HG02885 (cell line): ENCODE measurements at regions not wholly inside any gene's neighbourhood (a gene's known extent, or its start where the extent isn't known, plus 50 kb on each side); places are given as distances from the start of the nearest gene placed in this dataset.
"Not testable (repeated sequence)": the region's sequence is repeated elsewhere in the genome, so short reads cannot be mapped to it uniquely, and the experiment has no call there.

ENCODE experiments used
- ATAC-seq: cut with Tn5 transposase; IDR thresholded peaks from one replicate; pipeline ENCODE4 v1.9.1; 2021; ENCODE audit warnings: mild to moderate bottlenecking; ENCODE audit not compliant: unreplicated experiment, poor library complexity

DNA sequence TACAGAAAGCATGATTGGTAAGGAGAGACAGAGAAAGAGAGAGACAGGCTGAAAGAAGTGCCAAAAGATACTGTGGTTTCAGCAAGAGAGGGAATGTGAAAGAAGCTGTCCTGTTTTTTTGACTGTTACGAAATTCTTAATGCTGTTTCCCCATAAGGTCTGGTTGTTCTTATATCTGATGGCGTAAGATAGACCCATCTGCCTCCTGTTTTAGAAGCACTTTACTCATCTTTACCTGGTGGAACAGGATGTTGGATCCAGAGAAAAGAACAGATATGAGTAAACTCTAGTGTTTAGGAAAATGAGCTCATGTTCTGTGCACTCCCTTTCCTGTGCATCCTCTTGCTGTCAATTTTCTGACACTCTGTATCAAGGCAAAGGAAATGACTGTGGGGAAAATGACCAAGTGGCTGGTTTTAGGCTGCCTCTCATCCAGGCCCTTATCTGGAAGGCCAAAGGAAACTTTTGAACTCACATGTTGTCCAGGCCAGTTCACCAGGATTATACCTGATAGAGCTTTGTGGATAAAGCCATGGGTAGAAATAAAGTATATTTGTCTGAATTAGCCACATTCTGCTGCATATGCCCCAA lies 311.7 kb upstream of the HTR2C start:
- no peak for ATAC-seq

DNA sequence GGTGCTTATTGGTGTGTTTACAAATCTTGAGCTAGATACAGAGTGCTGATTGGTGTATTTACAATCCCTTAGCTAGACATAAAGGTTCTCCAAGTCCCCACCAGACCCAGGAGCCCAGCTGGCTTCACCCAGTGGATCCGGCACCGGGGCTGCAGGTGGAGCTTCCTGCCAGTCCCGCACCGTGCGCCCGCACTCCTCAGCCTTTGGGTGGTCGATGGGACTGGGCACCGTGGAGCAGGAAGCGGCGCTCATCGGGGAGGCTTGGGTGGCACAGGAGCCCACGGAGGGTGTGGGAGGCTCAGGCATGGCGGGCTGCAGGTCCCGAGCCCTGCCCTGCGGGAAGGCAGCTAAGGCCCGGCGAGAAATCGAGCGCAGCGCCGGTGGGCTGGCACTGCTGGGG lies 313.5 kb upstream of the HTR2C start:
- ATAC-seq: not testable (repeated sequence)

DNA sequence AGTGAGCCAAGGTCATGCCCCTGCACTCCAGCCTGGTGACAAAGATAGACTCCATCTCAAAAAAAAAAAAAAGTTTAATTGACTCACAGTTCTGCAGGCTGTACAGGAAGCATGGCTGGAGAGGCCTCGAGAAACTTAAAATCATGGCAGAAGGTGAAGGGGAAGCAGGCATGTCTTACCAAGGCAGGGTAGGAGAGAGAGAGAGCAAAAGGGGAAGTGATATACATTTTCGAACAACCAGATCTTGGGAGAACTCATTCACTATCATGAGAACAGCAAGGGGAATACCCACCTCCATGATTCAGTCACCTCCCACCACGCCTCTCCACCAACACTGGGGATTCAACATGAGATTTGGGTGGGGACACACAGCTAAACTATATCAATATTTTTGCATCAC lies 315.2 kb upstream of the HTR2C start:
- no peak for ATAC-seq

DNA sequence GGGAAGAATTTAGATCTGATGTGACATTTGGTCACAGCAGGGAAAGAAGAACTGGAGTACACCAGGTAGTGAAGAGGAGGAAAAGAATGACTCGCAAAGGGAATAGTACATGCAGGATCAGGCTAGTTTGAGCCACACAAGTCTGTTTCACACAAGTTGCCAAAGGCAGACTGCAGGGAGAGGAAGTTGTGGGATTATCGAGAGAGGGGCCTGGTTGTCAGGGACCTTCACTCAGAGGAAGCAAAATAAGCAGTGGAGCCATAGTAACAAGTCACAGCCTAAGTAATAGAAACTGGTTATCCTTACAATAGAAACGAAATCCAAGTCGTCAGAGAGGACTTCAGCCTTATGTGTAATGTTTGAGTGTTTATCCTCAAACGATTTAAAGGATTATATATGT lies 316.7 kb upstream of the HTR2C start:
- ATAC-seq: no peak

DNA sequence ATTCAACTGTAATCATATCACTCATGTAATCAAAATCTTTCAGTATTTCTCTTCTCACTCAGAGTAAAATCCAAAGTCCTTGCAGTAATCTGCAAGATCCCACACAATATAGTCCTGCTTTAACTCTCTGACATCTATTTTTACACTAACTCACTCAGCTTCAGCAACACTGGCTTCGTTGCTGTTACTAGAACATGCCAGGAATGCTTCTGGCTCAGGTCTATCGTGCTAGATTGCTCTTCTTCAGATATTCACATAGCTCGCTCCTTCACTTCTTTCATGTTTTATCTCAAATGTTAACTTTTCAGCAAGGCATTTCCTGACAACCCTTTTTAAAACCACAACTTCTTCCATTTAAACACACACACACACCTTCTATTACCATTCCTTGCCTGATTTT lies 331.7 kb upstream of the HTR2C start:
- ATAC-seq: no peak

DNA sequence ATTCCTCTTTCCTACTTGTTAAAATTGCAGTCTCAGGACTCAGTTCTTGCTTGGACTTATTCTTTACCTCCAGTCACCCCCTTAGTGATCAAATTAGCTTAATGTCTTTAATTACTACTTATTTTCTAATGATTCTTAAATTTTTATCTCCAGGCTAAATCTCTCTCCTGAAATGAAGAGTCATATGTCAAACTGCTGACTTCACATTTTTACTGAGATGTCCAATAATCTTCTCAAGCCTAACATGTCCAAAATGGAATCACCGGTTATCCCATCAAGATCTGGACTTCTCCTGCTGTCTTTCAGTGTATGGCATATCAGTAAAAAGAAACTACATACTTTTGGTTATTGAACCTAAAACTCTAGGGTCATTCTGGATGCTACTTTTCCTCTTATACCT lies 332.3 kb upstream of the HTR2C start:
- ATAC-seq: no peak

DNA sequence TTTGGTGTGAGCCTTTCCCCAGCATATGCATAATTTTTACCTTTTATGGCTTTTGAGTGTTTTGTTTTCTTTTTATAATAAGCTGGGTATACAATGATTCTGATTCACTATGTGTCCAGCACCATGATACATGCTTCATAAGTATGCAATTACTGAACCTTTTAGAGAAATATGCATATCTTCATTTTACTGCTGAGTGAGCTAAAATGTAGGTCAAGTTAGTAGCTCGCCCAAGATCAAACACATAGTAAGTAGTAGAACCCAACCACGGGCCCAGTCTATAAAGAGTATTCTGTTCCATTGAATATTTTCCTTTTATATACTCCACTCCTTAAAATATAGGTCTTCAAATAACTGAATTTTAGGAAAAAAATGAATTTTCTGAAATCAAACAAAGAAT lies 362.4 kb upstream of the HTR2C start:
- no peak for ATAC-seq

DNA sequence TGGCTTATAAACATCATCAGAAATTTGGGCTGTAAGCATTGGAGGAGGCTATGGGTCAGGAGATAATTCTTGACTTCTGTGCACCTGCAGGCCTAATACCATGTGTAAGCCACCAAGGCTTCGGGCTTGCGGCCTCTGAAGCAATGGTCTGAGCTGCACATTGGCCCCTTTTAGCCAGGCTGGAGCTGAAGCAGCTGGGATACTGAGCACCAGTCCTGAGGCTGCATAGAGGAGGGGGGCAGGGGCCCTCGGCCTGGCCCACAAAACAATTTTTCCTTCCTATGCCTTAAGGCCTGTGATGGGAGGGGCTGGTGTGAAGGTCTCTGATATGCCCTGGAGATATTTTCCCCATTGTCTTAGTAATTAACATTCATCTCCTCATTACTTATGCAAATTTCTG lies 373.0 kb upstream of the HTR2C start:
- ATAC-seq: no peak

DNA sequence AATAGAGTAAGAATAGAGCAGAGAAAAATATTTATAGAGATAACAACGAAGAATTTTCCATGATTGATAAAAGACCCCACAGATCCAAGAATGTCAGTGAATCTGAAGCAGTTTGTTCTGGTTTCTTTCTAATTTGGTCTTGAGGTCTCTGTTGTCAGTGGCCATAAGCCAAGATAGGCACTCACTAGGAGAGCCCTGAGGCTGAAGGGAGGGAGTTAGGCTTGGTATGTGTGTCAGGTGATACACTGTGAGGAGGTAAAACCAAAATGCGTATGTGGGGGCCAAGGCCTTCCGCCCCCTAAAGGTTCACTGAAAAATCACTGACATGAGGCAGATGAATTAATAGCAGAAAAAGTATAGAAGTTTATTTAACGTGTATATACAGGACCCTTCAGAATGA lies 382.3 kb upstream of the HTR2C start:
- no peak for ATAC-seq

DNA sequence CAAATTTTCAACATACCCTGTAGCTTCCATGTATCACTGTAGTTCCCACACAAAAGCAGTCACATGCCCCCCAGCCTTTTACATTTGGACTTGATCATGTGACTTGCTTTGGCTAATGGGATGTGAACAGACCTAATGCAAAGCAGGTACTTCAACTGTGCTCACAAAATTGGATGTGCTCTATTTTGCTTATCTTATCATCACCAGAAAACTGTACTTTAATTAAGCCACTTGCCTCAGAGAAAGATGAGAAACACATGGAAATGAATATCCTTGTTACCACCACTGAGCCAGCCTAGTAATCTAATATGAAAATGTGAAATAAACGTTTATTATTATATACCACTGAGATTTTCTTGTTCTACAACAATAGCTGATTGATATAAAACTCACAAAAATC lies 402.7 kb upstream of the HTR2C start:
- no peak for ATAC-seq

DNA sequence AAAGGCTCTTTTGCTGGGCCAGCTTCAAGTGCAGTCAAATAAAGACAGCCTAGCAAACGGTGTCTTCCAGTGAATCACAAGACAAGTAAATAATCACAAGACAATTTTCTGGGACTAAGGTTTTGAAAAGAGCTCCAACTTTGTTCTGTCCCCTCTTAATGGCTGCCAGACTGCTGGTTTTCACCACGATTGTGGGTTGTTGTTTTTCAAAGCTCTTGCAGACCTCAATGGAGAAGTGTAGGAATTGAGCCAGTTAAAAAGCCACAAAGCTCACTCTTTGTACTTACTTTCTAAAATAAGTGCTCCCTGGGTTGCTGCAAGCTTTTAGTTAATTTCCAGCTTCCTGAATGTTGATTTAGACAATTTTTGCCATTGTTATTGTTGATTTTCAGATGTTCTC lies 405.8 kb upstream of the HTR2C start:
- no peak for ATAC-seq

DNA sequence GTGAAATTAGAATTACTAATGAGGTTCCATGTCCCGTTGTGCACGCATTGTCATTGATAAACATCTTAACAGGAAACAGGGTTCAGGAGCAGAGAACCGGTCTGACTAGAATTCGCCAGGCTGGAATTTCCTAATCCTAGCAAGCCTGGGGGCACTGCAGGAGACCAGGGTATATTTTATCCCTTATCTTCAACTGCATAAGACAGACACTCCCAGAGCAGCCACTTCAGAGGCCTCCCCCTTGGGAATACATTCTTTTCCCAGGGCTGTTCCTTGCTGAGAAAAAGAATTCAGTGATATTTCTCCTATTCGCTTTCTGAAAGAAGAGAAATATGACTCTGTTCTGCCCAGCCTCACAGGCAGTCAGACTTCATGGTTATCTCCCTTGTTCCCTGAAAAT lies 416.6 kb upstream of the HTR2C start:
- not testable (repeated sequence) for ATAC-seq

DNA sequence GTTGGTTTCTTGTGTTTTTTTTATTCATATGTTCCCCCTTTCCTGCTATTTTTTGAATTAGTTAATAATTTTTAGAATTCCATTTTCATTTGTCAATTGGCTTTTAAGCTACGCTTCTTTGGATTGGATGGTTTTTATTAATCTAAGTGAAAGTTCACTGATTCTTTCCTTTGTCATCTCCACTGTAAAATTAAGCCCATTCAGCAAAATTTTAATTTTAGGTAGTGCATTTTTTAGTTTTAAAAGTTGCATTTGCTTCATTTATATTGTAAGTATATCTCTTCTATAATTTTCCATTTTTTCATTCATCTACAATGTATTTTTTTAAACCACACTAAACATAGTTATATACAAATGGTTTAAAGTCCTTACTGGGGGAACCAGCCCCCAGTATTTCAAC lies 417.3 kb upstream of the HTR2C start:
- ATAC-seq: no peak

DNA sequence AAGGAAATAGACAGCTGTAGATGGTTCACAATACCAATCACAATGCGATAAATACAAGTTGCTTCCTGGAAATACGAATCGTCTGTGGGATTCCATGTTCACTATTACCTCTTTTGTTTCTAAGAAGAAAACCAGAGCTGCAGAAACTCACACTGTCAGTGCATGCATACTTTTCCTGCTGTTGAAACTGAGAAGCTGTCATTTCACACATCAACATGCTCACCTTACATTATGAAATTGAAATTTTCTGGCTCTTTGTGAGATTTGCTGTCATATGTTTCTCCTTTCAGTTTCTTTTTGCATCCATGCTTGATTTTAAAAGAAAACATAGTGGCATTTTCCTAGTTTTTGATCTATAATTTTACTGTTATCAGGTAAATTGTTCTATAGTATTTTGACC lies 418.3 kb upstream of the HTR2C start:
- ATAC-seq: no peak

DNA sequence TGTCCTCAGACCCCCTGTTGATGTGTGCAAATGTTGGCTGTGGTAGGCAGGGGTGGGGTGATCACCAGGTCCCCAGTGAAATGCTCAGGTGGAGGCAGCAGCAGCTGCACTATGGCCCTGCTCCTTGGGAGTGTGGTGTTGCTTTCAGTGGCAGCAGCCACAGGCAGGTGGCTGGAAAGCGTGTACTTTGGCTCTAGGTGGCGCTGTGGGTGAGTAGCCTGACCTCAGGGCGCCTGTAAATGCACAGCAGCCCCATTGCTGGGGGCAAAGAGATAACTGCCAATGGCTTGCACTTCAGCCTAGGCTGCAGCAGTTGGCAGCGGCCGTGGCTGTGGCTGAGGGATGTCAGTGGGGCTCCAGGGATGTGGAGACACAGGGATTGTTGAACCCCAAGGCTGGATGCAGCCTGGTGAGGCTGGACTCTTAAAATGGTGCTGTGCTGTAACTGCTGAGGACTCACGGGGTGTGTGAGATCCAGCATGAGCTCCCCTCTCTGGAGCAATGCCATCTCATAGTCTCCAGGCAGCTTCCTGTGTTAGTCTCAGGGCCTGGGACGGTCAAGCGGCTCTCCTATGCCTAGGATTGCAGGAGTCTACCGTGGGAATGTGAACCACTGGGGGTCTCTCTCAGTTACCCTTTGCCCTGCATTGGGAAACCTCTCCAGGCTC lies 421.7 kb upstream of the HTR2C start:
- ATAC-seq: no peak

DNA sequence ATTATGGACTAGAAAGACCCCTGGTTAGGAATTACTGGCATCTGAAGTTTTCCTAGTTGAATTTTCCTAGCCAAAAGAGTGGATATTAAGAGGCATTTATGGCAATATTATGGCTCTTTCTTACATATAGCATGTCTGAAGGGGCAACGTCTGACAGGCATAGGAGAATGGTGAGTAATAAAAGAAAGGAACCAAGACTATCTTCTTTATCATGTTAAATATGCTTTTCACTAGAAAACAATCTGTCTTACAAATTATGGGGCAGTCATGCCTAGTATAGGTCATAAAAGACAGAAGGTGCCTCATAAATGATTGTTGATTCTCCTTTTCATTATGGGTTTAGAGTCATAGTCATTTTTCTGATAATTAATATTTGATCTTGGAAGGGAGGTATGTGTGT lies 431.1 kb upstream of the HTR2C start:
- no peak for ATAC-seq

DNA sequence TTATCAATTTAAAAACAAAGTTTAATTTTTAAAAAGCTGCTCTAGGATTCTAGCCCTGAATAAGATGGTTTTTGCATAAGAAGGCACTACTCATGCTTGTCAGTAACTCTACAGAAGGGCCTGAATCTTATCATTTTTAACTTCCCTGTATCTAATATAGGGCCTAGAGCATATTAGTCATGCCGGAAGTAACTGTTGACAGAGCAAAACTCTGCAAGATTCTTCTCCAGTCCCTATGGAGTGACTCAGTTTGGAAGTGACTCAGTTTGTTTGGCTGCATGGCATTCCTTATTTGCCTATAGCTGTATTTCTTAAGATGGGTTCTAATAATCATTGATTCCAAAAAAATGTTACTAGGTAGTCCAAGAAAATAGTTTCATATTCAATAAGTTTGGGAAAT lies 431.8 kb upstream of the HTR2C start:
- no peak for ATAC-seq

DNA sequence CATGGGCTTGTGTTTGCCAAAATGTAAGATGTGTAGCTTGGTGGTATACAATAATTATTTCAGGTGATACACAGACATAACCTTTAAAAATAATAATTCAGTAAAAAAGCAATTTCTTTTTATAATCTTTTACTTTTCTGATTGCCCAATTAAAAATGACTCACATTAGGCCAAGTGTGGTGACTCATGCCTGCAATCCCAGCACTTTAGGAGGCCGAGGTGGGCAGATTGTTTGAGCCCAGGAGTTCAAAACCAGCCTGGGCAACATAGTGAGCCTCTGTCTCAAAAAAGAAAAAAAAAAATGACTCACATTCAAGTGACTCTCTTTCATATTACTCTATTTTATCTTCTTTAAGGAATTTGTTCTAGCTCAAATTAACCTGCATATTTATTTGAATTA lies 449.4 kb upstream of the HTR2C start:
- ATAC-seq: no peak

DNA sequence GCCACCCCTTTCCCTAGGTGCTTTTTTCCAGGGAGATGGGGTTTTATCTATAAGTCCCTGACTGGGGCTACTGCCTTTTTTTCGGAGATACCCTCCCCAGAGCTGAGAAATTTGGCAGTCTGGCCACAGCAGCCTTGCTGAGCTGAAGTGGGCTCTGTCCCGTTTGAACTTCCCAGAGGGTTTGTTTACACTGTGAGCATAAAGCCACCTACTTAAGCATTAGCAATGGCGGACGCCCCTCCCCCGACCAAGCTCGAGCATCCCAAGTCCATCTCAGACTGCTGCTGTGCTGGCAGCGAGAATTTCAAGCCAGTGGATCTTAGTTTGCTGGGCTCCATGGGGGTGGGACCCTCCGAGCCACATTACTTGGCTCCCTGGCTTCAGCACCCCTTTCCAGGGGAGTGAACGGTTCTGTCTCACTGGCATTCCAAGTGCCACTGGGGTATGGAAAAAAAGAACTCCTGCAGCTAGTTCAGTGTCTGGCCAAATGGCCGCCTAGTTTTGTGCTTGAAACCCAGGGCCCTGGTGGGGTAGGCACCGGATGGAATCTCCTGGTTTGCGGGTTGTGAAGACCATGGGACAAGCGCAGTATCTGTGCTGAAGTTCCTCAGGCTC lies 456.4 kb upstream of the HTR2C start:
- no peak for ATAC-seq

DNA sequence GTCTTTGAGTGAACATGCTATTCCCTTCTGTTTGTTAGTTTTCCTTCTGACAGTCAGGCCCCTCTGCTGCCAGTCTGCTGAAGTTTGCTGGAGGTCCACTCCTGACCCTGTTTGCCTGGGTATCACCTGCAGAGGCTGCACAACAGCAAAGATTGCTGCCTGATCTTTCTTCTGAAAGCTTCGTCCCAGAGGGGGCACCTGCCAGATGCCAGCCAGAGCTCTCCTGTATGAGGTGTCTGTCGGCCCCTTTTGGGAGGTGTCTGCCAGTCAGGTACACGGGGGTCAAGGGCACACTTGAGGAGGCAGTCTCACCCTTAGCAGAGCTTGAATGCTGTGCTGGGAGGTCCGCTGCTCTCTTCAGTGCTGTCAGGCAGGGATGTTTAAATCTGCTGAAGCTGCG lies 456.9 kb upstream of the HTR2C start:
- ATAC-seq: no peak

DNA sequence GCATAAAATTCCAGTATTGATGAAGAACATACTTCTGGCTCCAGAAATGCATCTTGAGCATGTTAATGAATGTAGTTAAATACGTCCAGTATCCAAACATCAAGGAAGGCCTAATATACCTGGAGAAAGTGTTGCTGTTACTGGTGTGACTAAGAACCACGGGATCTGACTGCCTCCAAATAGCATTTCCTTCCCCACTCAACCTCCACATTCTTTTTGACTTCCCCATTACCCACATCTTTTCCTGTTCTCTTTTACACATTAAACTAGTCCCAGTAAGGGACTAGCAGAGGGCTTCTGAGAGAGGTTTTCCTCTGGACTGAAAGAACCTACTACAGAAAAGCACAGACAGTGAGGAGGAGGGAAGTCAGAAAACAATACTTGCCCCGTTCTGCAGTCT lies 482.8 kb upstream of the HTR2C start:
- ATAC-seq: no peak

DNA sequence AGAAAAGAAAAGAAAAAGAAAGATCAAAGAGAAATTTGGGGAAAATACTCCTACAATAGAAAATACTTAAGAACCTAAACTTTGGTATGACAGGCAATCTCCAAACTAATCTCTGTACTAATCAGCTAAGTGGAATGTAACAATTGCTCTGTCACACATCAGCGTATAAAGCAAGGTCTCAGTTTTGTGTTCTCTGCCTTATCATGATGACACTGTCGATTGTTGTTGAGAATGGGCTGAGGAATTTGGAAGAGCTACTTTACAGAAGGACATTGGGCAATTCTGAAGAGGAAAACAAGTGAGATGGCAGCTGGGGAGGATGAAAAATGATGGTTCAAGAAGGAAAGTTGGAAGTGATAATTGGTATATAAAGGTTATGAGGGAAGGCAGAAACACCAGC lies 486.0 kb upstream of the HTR2C start:
- no peak for ATAC-seq
